Neural crest cell (in vitro differentiated cells): ENCODE measurements at regions not wholly inside any gene's neighbourhood (a gene's known extent, or its start where the extent isn't known, plus 50 kb on each side); places are given as distances from the start of the nearest gene placed in this dataset.

Source experiments
- DNase-seq: peaks from one replicate; pipeline ENCODE4 v3.0.0; 2021; ENCODE audit warnings: low read depth, mixed read lengths, low spot score
- H3K27ac Mint-ChIP-seq: one replicate; pipeline ENCODE4 v1.8.0; 2021; ENCODE audit warnings: mild to moderate bottlenecking, mixed read lengths; ENCODE audit not compliant: unreplicated experiment
- H3K27me3 Mint-ChIP-seq: 2 replicates; pipeline ENCODE4 v1.8.0; 2021; ENCODE audit warnings: low read depth, mild to moderate bottlenecking, mixed read lengths
- H3K36me3 Mint-ChIP-seq: 2 replicates; pipeline ENCODE4 v1.8.0; 2021; ENCODE audit warnings: low read depth, mild to moderate bottlenecking, mixed read lengths
- H3K4me1 Mint-ChIP-seq: 2 replicates; pipeline ENCODE4 v1.8.0; 2021; ENCODE audit warnings: mixed read lengths
- H3K4me3 Mint-ChIP-seq: one replicate; pipeline ENCODE4 v1.8.0; 2021; ENCODE audit warnings: mild to moderate bottlenecking, mixed read lengths
- H3K9me3 Mint-ChIP-seq: 2 replicates; pipeline ENCODE4 v1.8.0; 2021; ENCODE audit warnings: mixed read lengths
- TF ChIP-seq, protein P1 (sequence below): fragments of 200-600 bp; sonication (generic); conservative IDR thresholded peaks from 2 replicates; pipeline ENCODE4 v1.5.0; 2021; ENCODE audit warnings: antibody characterized with exemption, mild to moderate bottlenecking

DNA sequence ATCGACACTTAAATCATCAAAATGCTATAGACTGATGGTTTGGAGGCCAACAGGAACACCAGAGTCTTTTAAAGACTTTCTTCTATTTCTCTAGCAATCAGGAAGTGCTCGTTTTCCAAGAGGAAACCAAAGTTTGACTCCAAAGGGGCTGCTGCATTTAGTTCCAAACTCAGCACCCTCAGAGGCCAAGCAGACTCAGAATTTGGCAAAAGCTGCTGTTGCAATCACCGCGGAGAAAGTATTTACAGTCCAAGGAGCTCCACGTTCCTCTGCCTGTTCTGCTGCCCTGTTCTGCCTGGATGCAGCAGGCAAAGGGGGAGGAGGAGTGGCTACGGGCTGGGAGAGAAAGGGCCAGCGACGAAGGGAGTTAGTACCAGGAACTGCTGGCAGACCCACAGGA is 325.1 kb downstream of the BCL11B start:
- no peak overlapping the region for H3K27ac Mint-ChIP-seq
- TF ChIP-seq, protein P1, sequence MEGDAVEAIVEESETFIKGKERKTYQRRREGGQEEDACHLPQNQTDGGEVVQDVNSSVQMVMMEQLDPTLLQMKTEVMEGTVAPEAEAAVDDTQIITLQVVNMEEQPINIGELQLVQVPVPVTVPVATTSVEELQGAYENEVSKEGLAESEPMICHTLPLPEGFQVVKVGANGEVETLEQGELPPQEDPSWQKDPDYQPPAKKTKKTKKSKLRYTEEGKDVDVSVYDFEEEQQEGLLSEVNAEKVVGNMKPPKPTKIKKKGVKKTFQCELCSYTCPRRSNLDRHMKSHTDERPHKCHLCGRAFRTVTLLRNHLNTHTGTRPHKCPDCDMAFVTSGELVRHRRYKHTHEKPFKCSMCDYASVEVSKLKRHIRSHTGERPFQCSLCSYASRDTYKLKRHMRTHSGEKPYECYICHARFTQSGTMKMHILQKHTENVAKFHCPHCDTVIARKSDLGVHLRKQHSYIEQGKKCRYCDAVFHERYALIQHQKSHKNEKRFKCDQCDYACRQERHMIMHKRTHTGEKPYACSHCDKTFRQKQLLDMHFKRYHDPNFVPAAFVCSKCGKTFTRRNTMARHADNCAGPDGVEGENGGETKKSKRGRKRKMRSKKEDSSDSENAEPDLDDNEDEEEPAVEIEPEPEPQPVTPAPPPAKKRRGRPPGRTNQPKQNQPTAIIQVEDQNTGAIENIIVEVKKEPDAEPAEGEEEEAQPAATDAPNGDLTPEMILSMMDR, result no peak
- H3K27me3 Mint-ChIP-seq, result no peaks in the 10 kb centered on the region
- H3K9me3 Mint-ChIP-seq, result no peaks in the 10 kb centered on the region
- no peak overlapping the region for H3K4me3 Mint-ChIP-seq
- no peaks in the 10 kb centered on the region for H3K36me3 Mint-ChIP-seq
- no peak for DNase-seq
- peaks cover 27% of the 10 kb centered on the region for H3K4me1 Mint-ChIP-seq

DNA sequence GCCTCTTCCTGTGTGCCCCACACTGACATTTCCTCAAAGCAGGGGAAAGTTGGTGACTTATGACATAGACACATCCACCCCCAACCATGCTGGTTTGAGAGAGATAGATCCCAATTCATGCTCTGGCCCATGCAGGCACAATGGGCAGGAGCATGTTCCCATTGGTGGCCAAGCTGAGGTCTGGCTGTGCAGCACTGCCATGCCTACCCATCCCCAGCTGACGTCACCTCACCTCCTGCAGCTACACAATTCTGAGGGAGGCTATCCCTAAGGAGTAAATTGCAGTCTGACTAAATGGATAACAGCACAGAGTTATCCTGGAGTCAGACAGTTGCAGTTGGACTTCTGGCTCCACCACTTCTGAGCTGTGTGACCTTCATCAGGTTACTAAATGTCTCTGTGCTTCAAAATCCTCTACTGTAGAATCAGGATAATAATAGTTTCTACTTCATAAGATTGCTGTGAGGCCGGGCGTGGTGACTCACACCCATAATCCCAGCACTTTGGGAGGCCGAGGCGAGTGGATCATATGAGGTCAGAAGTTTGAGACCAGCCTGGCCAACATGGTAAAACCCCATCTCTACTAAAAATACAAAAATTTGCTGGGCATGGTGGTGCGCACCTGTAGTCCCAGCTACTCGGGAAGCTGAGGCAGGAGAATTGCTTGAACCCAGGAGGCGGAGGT is 323.9 kb downstream of the BCL11B start:
- Mint-ChIP-seq H3K4me1 (peaks cover 27% of the 10 kb centered on the region), H3K4me3 (no peak overlapping the region), H3K36me3 (no peaks in the 10 kb centered on the region), H3K9me3 (no peaks in the 10 kb centered on the region), H3K27ac (no peak overlapping the region), H3K27me3 (no peaks in the 10 kb centered on the region)
- no peak for DNase-seq
- TF ChIP-seq, protein P1, result no peak

- no peak for DNase-seq
- Mint-ChIP-seq H3K27ac (no peak overlapping the region), H3K4me3 (no peak overlapping the region), H3K9me3 (no peaks in the 10 kb centered on the region), H3K36me3 (no peaks in the 10 kb centered on the region), H3K27me3 (no peaks in the 10 kb centered on the region), H3K4me1 (peaks cover 27% of the 10 kb centered on the region)
- TF ChIP-seq, protein P1, result no peak
These were observed 322.9 kb downstream of the BCL11B start for GRCh38 chr14:98949051-98949450.

- peaks cover 27% of the 10 kb centered on the region for H3K4me1 Mint-ChIP-seq
- no peaks in the 10 kb centered on the region for H3K27me3 Mint-ChIP-seq
- H3K36me3 Mint-ChIP-seq, result no peaks in the 10 kb centered on the region
- no peak overlapping the region for H3K4me3 Mint-ChIP-seq
- H3K27ac Mint-ChIP-seq, result no peak overlapping the region
- no peak for DNase-seq
- H3K9me3 Mint-ChIP-seq, result no peaks in the 10 kb centered on the region
- TF ChIP-seq, protein P1, result no peak
These were observed 322.4 kb downstream of the BCL11B start for GRCh38 chr14:98949481-98950135.

GRCh38 chr14:98950353-98950895 is 321.6 kb downstream of the BCL11B start:
- no peaks in the 10 kb centered on the region for H3K27me3 Mint-ChIP-seq
- no peak overlapping the region for H3K4me3 Mint-ChIP-seq
- TF ChIP-seq, protein P1, result no peak
- H3K27ac Mint-ChIP-seq, result no peak overlapping the region
- peaks cover 27% of the 10 kb centered on the region for H3K4me1 Mint-ChIP-seq
- H3K9me3 Mint-ChIP-seq, result no peaks in the 10 kb centered on the region
- H3K36me3 Mint-ChIP-seq, result no peaks in the 10 kb centered on the region
- DNase-seq, result no peak
